WERI-Rb-1 (cell line): ENCODE measurements at regions not wholly inside any gene's neighbourhood (a gene's known extent, or its start where the extent isn't known, plus 50 kb on each side); places are given as distances from the start of the nearest gene placed in this dataset.

Experiments used
- DNase-seq: peaks from one replicate; pipeline ENCODE4 v3.0.0-alpha.2; 2020
- H3K27ac ChIP-seq: fragments of 250-450 bp; sonication (Bioruptor Pico); 2 replicates; pipeline ENCODE4 v1.5.1; 2020; ENCODE audit warnings: mild to moderate bottlenecking, moderate library complexity
- H3K27me3 ChIP-seq: fragments of 250-450 bp; sonication (Bioruptor Pico); 2 replicates; pipeline ENCODE4 v1.5.1; 2021; ENCODE audit warnings: mild to moderate bottlenecking, low read depth, moderate library complexity; ENCODE audit not compliant: insufficient read depth, severe bottlenecking
- H3K36me3 ChIP-seq: fragments of 250-450 bp; sonication (Bioruptor Pico); 2 replicates; pipeline ENCODE4 v1.5.1; 2020; ENCODE audit warnings: mild to moderate bottlenecking, moderate library complexity
- H3K4me3 ChIP-seq: 2 replicates; pipeline ENCODE4 v1.5.1; 2011; ENCODE audit warnings: low read depth, mild to moderate bottlenecking, control low read depth, low read length
- H3K9me3 ChIP-seq: fragments of 250-450 bp; sonication (Bioruptor Pico); 2 replicates; pipeline ENCODE4 v1.5.1; 2021; ENCODE audit warnings: mild to moderate bottlenecking, moderate library complexity; ENCODE audit not compliant: severe bottlenecking
- CTCF ChIP-seq: IDR thresholded peaks from 2 replicates; pipeline ENCODE4 v1.5.1; 2011; ENCODE audit warnings: low read depth, mild to moderate bottlenecking, control low read depth, inconsistent platforms, low read length

- peaks cover 10% of the 10 kb centered on the region for H3K27me3 ChIP-seq
These were observed 279.7 kb downstream of the MEIS1 start for GRCh38 chr2:66714610-66715009.

GRCh38 chr2:66717218-66717905 is 282.4 kb downstream of the MEIS1 start:
- peaks cover 10% of the 10 kb centered on the region for H3K27me3 ChIP-seq
- H3K9me3 ChIP-seq: no peaks in the 10 kb centered on the region
- no peaks in the 10 kb centered on the region for H3K36me3 ChIP-seq
- TF ChIP-seq CTCF: no peak
- DNase-seq: no peak
- H3K4me3 ChIP-seq: no peak overlapping the region
- H3K27ac ChIP-seq: peak overlapping the region; percentile 27; the same call in 1 of the 2 replicates

More at GRCh38 chr2:66714610-66715009, 279.7 kb downstream of the MEIS1 start:
- DNase-seq: no peak
- Histone ChIP-seq H3K36me3 (no peaks in the 10 kb centered on the region), H3K9me3 (no peaks in the 10 kb centered on the region), H3K27ac (no peak overlapping the region), H3K4me3 (no peak overlapping the region)
- TF ChIP-seq CTCF: no peak

- H3K27ac ChIP-seq: no peak overlapping the region
- H3K4me3 ChIP-seq: no peak overlapping the region
- H3K36me3 ChIP-seq: no peaks in the 10 kb centered on the region
- DNase-seq: no peak
- no peaks in the 10 kb centered on the region for H3K9me3 ChIP-seq
- no peak for TF ChIP-seq CTCF
- H3K27me3 ChIP-seq: peaks cover 8% of the 10 kb centered on the region
These were observed 283.0 kb downstream of the MEIS1 start for GRCh38 chr2:66717973-66718372.

- Histone ChIP-seq H3K27ac (no peak overlapping the region), H3K27me3 (peaks cover 9% of the 10 kb centered on the region), H3K4me3 (no peak overlapping the region), H3K36me3 (no peaks in the 10 kb centered on the region), H3K9me3 (no peaks in the 10 kb centered on the region)
- no peak for DNase-seq
- TF ChIP-seq CTCF: no peak
These were observed 286.9 kb downstream of the MEIS1 start for GRCh38 chr2:66721776-66722175.

- Histone ChIP-seq H3K27ac (no peak overlapping the region), H3K9me3 (no peaks in the 10 kb centered on the region), H3K4me3 (no peak overlapping the region), H3K36me3 (no peaks in the 10 kb centered on the region), H3K27me3 (peaks cover 11% of the 10 kb centered on the region)
- no peak for DNase-seq
- TF ChIP-seq CTCF: no peak
These were observed 289.3 kb downstream of the MEIS1 start for GRCh38 chr2:66724241-66724640.
